ENCODE measurements at regions not wholly inside any gene's neighbourhood (a gene's known extent, or its start where the extent isn't known, plus 50 kb on each side); places are given as distances from the start of the nearest gene placed in this dataset.
"Not testable (repeated sequence)": the region's sequence is repeated elsewhere in the genome, so short reads cannot be mapped to it uniquely, and the experiment has no call there.

DNA sequence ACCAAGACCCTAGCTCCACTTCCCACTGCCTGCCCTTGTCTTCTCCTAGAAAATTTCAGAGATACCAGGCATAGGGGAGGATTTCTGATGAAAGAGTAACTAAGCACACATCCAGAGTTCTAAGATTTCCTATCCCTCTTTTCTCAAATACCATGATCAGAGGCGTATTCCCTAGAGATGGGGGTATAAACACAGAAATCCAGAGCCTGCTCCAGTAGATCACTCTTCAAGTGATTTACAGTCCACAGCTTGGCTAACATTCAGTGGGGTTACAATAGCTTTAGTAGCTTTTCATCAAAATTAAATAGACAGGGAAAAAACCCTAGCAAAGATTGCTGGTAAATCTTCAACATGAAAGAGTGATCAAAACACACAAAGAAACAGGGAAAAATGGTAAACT, 800.7 kb upstream of the GRM7 start:
- H3K4me3 ChIP-seq (ENCODE audit: low read length) = no peak overlapping the region
- TF ChIP-seq CTCF (conservative IDR thresholded peaks at IDR 0.05; ENCODE audit: low read length) = no peak
- no peak for DNase-seq (ENCODE audit: low read depth)

- no peak overlapping the region for H3K4me3 ChIP-seq (ENCODE audit: low read length)
- no peak for DNase-seq (ENCODE audit: low read depth)
- TF ChIP-seq CTCF (conservative IDR thresholded peaks at IDR 0.05; ENCODE audit: low read length) = no peak
These were observed 798.4 kb upstream of the GRM7 start for GRCh38 chr3:6062261-6063187.

GRCh38 chr3:6066397-6066796, 794.5 kb upstream of the GRM7 start:
- H3K4me3 ChIP-seq (ENCODE audit: low read length) = no peak overlapping the region
- TF ChIP-seq CTCF (conservative IDR thresholded peaks at IDR 0.05; ENCODE audit: low read length) = no peak
- DNase-seq (ENCODE audit: low read depth) = no peak

DNA sequence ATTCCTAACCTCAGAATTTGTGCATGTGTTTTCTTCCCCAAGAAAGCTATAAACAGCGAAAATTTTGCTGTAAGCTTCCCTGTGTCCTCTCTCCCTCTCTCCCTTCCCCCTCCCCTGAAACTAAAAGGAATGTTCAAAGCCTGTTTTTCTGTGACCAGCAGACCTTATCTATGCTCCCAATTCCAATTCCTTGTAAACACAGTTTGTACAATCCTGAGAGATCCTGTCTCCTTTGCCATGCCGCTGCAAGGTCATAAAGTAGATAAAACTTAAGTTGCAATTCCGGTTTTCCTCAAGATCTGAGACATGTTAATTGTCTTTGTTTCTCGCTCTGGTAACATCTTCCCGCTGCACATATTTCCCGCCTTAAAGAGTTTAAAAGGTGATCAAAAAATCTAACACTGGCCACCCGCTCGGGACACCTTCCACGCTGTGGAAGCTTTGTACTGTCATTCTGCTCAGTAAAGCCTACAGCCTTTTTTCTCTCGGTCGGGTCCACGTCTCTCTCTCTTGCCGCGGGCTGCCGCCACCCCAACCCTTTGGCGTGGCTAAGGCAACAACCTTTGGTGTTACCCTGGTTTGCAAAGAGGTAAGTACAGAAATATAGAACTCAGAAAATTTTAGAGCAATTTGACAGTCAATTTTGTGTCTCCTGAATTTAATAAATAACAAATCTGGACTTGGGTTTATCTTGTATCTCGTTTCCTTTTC, 793.9 kb upstream of the GRM7 start:
- H3K4me3 ChIP-seq (ENCODE audit: low read length); DNase-seq (ENCODE audit: low read depth): not testable (repeated sequence)

DNA sequence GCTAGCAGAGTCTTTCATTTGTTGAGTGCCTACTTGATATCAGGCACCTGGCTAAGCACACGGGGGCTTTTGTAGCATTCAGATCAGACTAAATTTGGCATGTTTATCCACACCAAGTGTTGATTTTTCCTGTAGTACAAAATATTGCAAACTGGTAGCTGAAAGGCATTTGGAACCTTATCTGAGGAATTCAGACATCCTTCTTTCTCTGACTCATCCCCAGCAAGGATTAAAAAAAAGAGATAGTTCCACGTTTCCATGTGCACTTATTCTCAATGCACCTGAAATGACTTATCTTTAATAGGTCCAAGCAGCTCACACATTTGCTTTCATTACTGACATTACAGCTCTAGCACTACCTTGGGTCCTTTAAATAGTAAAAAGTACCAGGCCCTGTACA, 786.0 kb upstream of the GRM7 start:
- no peak for TF ChIP-seq CTCF (conservative IDR thresholded peaks at IDR 0.05; ENCODE audit: low read length)
- no peak overlapping the region for H3K4me3 ChIP-seq (ENCODE audit: low read length)
- no peak for DNase-seq (ENCODE audit: low read depth)

DNA sequence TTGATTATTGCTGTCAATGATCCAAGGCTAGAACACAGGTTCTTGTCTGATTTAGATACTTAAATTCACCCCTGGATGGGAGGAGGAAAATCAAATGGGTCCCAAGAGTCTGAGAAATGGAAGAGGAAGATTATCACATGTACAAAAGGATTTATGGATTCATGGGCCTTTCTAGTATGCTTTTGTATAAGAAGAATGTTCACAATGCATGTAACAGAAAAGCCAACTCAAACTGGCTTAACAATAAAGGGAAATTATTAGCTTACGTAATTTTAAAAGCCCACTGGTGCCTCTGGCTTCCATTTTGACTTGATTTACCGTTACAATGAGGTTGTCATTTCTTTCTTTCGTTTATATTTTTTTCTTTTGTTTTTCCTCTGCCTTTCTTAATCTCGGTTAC, 782.5 kb upstream of the GRM7 start:
- no peak overlapping the region for H3K4me3 ChIP-seq (ENCODE audit: low read length)
- DNase-seq (ENCODE audit: low read depth) = no peak
- no peak for TF ChIP-seq CTCF (conservative IDR thresholded peaks at IDR 0.05; ENCODE audit: low read length)

GRCh38 chr3:6079011-6079410, 781.9 kb upstream of the GRM7 start:
- TF ChIP-seq CTCF (conservative IDR thresholded peaks at IDR 0.05; ENCODE audit: low read length) = no peak
- H3K4me3 ChIP-seq (ENCODE audit: low read length) = no peak overlapping the region
- no peak for DNase-seq (ENCODE audit: low read depth)

Measured in AG10803 (cell line).